NCI-H187 (cell line): ENCODE measurements at regions not wholly inside any gene's neighbourhood (a gene's known extent, or its start where the extent isn't known, plus 50 kb on each side); places are given as distances from the start of the nearest gene placed in this dataset.
"Not testable (repeated sequence)": the region's sequence is repeated elsewhere in the genome, so short reads cannot be mapped to it uniquely, and the experiment has no call there.

Experiments used
- DNase-seq, 2 experiments: peaks; one replicate each; lab custom pipeline; 2025; lab: John Stamatoyannopoulos, UW

DNA sequence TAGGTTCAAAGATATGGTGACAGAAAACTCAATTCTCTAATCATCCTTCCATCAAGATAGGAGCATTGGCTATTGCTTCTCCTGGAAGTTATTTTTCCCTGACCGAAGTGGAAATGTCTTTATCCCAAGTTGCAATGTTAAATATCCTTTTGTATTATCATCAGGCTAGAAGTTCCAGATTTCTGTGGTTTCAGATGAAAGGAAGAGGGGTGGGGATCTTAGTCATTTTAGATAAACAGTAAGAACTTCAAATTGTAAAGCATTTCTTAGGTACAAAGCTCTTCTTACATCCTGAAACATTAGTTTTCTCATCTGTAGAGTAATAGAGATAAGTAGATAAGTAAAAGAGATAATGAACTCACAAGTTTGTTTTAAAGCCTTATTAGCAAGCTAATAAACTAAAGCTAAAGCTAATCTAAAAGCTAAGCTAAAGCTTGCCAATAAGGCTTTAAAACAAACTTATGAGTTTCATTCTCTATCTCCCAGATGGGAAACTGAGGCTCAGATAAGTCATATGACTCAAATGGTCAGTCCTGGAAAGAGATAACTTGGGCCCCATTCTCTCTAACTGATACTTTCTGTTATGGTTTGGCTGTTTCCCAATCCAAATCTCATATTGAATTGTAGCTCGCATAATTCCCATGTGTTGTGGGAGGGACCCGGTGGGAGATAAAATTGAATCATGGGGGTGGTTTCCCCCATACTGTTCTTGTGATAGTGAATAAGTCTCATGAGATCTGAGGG is 99.2 kb upstream of the KCNK2 start:
- DNase-seq: no peak

- DNase-seq: no peak
Measured at GRCh38 chr1:214989341-214989740, 93.2 kb upstream of the KCNK2 start.

DNA sequence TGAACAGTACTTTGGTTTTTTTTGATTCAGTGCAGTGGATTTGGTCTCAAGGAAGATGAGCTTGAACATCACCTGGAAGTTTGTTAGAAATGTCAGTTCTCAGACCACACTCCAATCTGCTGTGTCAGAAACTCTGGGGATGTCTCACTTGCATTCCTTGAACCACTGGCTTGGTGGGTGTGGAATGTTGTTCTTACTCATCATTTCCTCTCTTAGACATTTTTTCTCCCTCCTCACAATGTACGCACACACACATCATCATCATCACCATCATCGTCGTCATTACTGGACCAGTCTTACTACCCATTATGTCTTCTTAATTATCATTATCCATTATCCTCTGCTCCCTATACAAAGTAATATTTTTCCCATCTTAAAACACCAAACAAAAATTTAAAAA is 91.9 kb upstream of the KCNK2 start:
- no peak for DNase-seq

DNA sequence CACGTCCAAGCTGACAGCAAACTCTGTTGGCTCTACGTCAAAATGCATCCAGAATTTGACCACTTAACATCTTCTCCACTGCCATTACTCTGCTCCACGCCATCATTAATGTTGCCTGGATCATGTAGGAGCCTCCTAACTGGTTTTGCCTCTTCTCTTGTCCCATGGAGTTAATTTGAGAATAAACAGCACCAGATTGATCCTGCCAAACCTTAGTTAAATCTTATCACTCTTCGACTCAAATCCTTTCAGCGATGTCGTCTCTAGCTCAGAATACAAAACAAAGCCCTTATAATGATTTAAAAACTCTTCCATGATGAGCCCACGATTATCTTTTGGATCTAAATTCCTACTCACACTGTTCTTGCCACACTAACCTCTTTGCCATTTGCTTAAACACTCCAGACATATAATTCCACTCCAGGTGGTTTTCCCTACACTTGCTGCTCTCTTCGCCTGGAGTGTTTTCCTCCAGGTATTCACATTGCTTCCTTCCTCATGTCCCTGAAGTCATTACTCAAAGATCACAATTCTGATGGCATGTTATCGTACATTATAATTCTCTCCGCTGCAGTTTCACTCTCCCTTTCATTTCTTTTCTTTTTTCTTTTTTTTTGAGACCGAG is 90.7 kb upstream of the KCNK2 start:
- no peak for DNase-seq

DNA sequence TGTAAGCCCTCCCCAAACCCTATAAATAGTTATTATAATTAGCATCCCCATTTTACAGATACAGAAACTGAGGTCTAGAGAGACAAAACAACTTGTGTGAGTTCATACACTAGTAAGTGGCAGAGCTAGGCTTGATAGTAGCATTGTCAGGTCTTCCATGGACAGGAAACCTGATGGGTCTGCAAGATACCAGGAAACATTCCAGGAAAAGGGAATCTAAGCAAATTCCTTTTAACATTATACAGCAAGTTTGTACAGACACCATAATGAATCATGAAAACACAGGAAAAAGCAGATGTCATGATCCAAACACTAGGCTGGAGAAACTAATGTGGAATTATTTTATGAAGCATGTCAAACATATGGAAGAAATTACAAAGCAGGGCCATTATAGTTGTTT is 89.1 kb upstream of the KCNK2 start:
- no peak for DNase-seq

- DNase-seq: no peak
Measured at GRCh38 chr1:214997685-214998084, 84.9 kb upstream of the KCNK2 start.

DNA sequence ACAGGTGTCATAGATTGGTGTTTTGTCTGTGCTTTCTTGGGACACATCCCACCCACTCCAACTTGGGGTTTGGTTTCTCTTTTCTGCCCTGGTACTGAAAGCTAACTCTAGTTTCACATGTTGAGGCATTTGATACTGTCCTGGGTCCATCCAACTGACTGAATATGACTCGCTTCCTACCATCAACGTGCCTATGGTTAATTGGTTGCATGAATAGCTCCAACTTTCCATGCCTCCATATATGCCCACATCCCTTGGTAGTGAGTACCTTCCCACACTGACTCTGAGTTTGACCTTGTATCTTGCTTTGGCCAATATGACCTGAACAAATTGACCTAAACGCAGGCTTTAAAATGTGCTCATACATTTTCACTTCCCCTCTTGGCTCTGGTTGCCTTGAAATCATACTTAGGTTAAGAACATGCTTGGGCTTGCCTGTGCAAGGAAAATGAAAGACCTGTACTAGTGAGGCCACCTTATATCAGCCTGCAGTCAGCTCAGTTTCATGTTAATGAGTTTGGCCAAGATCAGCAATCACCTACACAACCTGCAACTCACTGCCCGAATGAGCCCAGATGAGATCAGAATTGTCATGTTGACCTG is 81.0 kb upstream of the KCNK2 start:
- DNase-seq: no peak

DNA sequence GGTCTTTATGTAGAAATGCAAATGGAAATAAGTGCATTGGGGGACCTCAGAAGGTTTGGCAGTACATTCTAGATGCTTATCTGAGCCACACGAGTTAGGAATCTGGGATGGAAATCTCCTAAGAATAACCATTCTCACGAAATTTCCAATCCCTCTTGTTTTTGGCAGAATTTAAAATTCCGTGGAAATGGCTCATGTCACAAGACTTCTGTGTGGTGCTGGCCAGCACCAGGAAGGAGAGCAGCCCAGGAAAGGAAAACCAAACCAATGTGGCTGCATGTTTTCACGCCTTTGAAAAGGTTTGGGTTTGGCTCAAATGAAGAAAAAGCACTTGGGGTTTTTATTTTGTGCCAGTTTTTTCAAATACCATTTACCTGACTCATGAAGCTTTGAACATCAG is 80.1 kb upstream of the KCNK2 start:
- no peak for DNase-seq

DNA sequence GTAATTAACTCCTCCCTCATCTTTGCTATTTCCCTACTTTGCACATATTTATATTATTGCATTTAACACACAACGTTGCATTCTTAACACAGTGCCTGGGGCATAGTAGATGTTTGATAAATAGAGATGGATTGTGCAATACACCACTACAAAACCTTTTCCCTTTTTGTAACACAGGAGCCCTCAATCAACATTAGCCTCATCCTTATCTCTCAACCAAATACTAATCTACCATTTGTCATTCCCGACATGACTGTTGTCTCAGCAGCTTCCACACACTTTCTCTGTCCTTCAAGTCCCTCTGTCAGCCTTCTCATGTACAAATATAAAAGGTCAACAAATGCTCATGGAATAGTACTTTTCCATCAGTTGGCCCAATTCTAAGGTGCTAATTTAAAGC is 78.9 kb upstream of the KCNK2 start:
- no peak for DNase-seq

- DNase-seq: no peak
Measured at GRCh38 chr1:215004121-215004827, 78.3 kb upstream of the KCNK2 start.

- DNase-seq: no peak
Measured at GRCh38 chr1:215005078-215005477, 77.5 kb upstream of the KCNK2 start.

- no peak for DNase-seq
Measured at GRCh38 chr1:215005656-215006345, 76.7 kb upstream of the KCNK2 start.

- DNase-seq: no peak
Measured at GRCh38 chr1:215007880-215008279, 74.7 kb upstream of the KCNK2 start.

GRCh38 chr1:215018555-215018954 is 64.0 kb upstream of the KCNK2 start:
- DNase-seq: no peak

DNA sequence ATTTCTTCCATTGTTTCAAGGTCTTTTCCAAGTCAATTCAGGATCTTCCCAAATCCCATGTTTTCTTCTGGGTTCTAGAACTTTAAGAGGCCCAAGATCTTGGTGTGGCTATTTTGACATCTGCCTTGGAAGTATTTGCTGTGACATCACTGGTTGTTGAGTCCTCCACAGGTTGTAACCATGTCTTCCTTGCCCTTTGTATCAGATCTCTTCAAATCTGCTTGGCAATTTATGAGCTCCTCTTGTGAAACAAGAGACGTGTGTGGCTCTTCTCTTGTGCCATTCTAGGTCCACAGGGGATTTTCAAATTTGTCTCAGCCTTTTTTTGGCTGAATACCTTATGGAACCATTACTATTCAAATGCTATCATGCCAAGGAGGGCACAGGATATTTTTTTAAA is 60.3 kb upstream of the KCNK2 start:
- DNase-seq: no peak

GRCh38 chr1:215022741-215023141 is 59.8 kb upstream of the KCNK2 start:
- DNase-seq: no peak

DNA sequence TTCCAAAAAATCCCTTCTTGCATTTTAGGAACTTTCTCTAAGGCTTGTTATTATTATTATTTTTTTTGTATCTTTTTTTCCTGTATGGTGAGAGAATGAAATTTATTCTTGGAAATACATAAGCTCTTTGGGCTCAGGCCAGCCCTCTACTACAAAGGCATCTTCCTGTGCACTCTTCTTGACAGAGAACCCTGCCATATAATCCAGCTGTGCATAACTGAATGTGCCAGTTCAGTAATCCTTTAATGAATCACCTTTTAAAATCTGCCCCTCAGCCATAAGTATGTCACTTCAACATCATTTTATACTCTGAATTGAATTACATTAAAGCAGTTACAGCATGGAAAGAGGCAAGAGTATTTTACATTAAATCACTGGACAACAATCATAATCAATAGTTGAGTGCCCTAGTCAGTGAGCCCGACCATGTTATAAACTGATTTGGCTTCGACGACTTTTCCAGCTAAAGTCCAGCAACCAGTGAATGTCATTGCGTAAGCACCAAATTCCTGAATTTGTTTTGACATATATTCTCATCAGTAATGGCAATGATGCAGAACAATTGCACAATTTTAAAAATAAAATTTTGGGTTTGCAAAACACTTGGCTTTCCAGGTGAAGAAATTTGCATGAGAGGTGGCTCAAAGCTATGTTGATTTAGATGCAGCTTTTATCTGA is 59.2 kb upstream of the KCNK2 start:
- DNase-seq: no peak

GRCh38 chr1:215028954-215029353 is 53.6 kb upstream of the KCNK2 start:
- no peak for DNase-seq

DNA sequence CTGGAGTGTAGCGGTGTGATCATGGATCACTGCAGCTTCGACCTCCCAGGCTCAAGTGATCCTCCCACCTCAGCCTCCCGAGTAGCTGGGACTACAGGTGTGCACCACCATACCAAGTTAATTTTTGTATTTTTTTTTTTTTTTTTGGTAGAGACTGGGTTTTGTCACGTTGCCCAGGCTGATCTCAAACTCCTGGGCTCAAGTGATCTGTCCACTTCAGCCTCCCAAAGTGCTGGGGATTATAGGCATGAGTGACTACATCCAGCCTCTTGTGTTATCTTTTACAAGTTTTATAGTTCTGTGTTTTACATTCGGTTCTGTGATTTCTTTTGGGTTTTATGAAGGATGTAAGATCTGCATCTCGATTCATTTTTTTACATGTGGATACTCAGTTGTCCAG is 52.0 kb upstream of the KCNK2 start:
- not testable (repeated sequence) for DNase-seq

GRCh38 chr1:215031392-215031791 is 51.1 kb upstream of the KCNK2 start:
- no peak for DNase-seq
